Peyer's patch (tissue), 4 donors: ENCODE measurements at regions not wholly inside any gene's neighbourhood (a gene's known extent, or its start where the extent isn't known, plus 50 kb on each side); places are given as distances from the start of the nearest gene placed in this dataset.

Experiments
- DNase-seq, 3 donors: peaks; one replicate each; pipeline ENCODE4 v3.0.0-alpha.2; 2017 to 2019
- H3K27ac ChIP-seq, 4 donors: fragments of 200-600 bp; sonication (generic); one replicate each; pipeline ENCODE4 v1.5.1; 2016 to 2019
- H3K27me3 ChIP-seq, 2 donors: fragments of 200-600 bp; sonication (generic); one replicate each; pipeline ENCODE4 v1.5.1; 2019
- H3K36me3 ChIP-seq, 3 donors: fragments of 200-600 bp; sonication (generic); one replicate each; pipeline ENCODE4 v1.5.1; 2016 to 2019
- H3K4me1 ChIP-seq, 4 donors: fragments of 200-600 bp; sonication (generic); one replicate each; pipeline ENCODE4 v1.5.1; 2016 to 2019
- H3K4me3 ChIP-seq, 4 donors: fragments of 200-600 bp; sonication (generic); 1 replicate in 3 of 4; 2 replicates in 1 of 4; pipeline ENCODE4 v1.5.1; 2016 to 2019; ENCODE audit warnings: mild to moderate bottlenecking in 1 of 4
- H3K9me3 ChIP-seq, 4 donors: fragments of 200-600 bp; sonication (generic); one replicate each; pipeline ENCODE4 v1.5.1; 2016 to 2019; ENCODE audit warnings: mild to moderate bottlenecking in 1 of 4
- POLR2A ChIP-seq, 2 donors: fragments of 450-650 bp; IDR thresholded peaks; one replicate each; pipeline ENCODE4 v1.5.1; 2017; ENCODE audit warnings: antibody characterized with exemption in 2 of 2, mild to moderate bottlenecking in 2 of 2, moderate library complexity in 2 of 2
- TF ChIP-seq, protein P1 (sequence below), 6 experiments: fragments of 450-650 bp in 4 of 6; fragments of 200-600 bp in 2 of 6; sonication (generic) in 1 of 6; IDR thresholded peaks; one replicate each; pipeline ENCODE4 v1.5.1; 2017 to 2019; ENCODE audit warnings: antibody characterized with exemption in 6 of 6, mild to moderate bottlenecking in 3 of 6, moderate library complexity in 1 of 6

- DNase-seq: no peak
- Histone ChIP-seq H3K9me3 (no peaks in the 10 kb centered on the region), H3K4me3 (no peak overlapping the region), H3K27me3 (no peaks in the 10 kb centered on the region), H3K27ac (no peak overlapping the region), H3K4me1 (no peaks in the 10 kb centered on the region), H3K36me3 (no peaks in the 10 kb centered on the region)
- TF ChIP-seq POLR2A (IDR thresholded peaks at IDR 0.05): no peak
- TF ChIP-seq, protein P1, sequence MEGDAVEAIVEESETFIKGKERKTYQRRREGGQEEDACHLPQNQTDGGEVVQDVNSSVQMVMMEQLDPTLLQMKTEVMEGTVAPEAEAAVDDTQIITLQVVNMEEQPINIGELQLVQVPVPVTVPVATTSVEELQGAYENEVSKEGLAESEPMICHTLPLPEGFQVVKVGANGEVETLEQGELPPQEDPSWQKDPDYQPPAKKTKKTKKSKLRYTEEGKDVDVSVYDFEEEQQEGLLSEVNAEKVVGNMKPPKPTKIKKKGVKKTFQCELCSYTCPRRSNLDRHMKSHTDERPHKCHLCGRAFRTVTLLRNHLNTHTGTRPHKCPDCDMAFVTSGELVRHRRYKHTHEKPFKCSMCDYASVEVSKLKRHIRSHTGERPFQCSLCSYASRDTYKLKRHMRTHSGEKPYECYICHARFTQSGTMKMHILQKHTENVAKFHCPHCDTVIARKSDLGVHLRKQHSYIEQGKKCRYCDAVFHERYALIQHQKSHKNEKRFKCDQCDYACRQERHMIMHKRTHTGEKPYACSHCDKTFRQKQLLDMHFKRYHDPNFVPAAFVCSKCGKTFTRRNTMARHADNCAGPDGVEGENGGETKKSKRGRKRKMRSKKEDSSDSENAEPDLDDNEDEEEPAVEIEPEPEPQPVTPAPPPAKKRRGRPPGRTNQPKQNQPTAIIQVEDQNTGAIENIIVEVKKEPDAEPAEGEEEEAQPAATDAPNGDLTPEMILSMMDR (IDR thresholded peaks at IDR 0.05): no peak
These were observed 375.3 kb upstream of the XYLT1 start for GRCh38 chr16:17846030-17846429.

DNA sequence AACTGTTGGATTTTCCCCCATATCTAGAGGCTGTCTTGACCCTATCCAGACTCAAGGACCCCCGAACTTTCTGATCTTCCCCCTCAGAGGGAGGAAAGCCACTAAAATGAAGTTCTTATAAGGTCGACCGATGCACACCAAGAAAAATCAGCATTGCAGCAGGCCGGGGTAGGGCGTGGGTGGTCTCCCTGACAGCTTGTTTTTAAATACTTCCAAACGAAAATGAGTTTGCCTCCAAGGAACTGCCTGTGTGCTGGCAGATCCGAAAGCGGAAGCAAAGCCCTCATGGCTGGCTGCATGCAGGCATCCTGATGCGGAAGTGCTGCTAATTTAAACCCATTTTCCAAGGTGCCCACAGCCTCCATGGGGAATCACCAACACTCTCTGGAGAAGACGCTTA lies 374.3 kb upstream of the XYLT1 start:
- H3K27me3 ChIP-seq: no peaks in the 10 kb centered on the region
- no peaks in the 10 kb centered on the region for H3K4me1 ChIP-seq
- TF ChIP-seq POLR2A (IDR thresholded peaks at IDR 0.05): no peak
- TF ChIP-seq, protein P1 (IDR thresholded peaks at IDR 0.05): no peak
- no peaks in the 10 kb centered on the region for H3K9me3 ChIP-seq
- H3K4me3 ChIP-seq: no peak overlapping the region
- no peak for DNase-seq
- no peak overlapping the region for H3K27ac ChIP-seq
- no peaks in the 10 kb centered on the region for H3K36me3 ChIP-seq

DNA sequence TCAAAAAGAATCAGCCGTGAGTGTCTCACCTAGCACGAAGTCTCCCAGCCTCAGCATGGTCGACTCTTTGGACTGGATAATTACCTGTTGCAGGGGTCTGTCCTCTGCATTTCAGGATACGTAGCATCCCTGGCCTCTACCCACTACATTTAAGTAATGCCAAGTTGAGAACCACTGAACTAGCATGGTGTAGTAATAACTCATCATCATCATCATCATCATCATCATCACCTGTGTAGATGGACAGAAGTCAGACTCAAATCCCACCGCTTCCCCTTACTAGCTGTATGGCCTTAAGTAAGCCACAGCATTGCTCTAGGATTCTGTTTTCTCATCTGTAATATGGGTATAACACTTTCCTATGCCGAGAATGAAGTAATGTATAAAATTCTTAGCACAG lies 373.1 kb upstream of the XYLT1 start:
- no peak overlapping the region for H3K27ac ChIP-seq

DNA sequence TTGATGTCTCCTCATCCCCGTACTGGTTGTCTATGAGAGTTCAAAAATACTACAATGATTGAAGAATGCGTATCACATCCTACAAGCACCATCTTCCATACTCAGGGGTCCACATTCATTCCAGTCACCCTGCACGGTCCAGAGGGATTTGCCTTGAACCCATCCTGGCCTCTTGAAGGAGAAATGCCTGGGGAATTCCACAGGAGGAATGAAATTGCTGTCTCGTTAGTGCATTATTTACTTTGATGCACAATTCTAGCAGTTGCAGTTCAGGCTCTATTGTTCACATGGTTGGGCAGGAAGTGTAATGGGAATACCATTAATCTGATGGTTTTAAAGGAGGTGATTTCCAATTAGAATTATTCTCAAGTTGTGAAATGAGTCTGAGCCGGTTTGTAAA lies 369.1 kb upstream of the XYLT1 start:
- H3K4me1 ChIP-seq: no peaks in the 10 kb centered on the region
- H3K27ac ChIP-seq: no peak overlapping the region
- TF ChIP-seq POLR2A (IDR thresholded peaks at IDR 0.05): no peak
- TF ChIP-seq, protein P1 (IDR thresholded peaks at IDR 0.05): no peak
- no peaks in the 10 kb centered on the region for H3K36me3 ChIP-seq
- DNase-seq: no peak
- no peaks in the 10 kb centered on the region for H3K27me3 ChIP-seq
- no peaks in the 10 kb centered on the region for H3K9me3 ChIP-seq
- no peak overlapping the region for H3K4me3 ChIP-seq

More for the DNA sequence above, 373.1 kb upstream of the XYLT1 start:
- Histone ChIP-seq H3K4me1 (no peaks in the 10 kb centered on the region), H3K36me3 (no peaks in the 10 kb centered on the region), H3K27me3 (no peaks in the 10 kb centered on the region), H3K4me3 (no peak overlapping the region), H3K9me3 (no peaks in the 10 kb centered on the region)
- no peak for DNase-seq
- TF ChIP-seq POLR2A (IDR thresholded peaks at IDR 0.05): no peak
- TF ChIP-seq, protein P1 (IDR thresholded peaks at IDR 0.05): no peak

DNA sequence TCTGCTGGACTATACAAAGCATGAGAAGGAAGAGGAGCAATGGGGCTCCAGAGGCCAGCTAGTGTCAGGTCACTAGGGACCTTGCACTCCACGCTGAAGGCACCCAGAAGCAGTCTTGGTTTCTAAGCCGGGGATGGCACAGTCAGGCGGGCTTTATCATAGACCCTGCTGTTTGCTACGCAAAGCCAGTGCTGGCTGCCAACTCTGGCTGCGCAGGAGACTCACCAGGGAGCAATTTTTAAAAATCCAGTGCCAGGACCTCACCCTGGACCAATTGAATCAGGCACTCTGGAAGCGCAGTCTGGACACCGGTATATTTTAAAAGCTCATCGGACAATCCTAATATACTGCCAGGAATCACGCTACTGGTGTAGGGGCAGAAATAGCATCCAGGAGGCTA lies 368.5 kb upstream of the XYLT1 start:
- no peaks in the 10 kb centered on the region for H3K36me3 ChIP-seq
- no peaks in the 10 kb centered on the region for H3K9me3 ChIP-seq
- H3K27me3 ChIP-seq: no peaks in the 10 kb centered on the region
- H3K4me1 ChIP-seq: no peaks in the 10 kb centered on the region
- no peak overlapping the region for H3K4me3 ChIP-seq
- DNase-seq: no peak
- H3K27ac ChIP-seq: no peak overlapping the region
- no peak for TF ChIP-seq POLR2A (IDR thresholded peaks at IDR 0.05)

GRCh38 chr16:17836868-17837602 lies 366.3 kb upstream of the XYLT1 start:
- no peaks in the 10 kb centered on the region for H3K4me1 ChIP-seq
- H3K36me3 ChIP-seq: no peaks in the 10 kb centered on the region
- no peaks in the 10 kb centered on the region for H3K9me3 ChIP-seq
- H3K4me3 ChIP-seq: no peak overlapping the region
- DNase-seq: no peak
- no peaks in the 10 kb centered on the region for H3K27me3 ChIP-seq
- no peak overlapping the region for H3K27ac ChIP-seq
- no peak for TF ChIP-seq POLR2A (IDR thresholded peaks at IDR 0.05)
- TF ChIP-seq, protein P1 (IDR thresholded peaks at IDR 0.05): no peak
